GM23338 (cell line): ENCODE measurements at regions not wholly inside any gene's neighbourhood (a gene's known extent, or its start where the extent isn't known, plus 50 kb on each side); places are given as distances from the start of the nearest gene placed in this dataset.
A peak's percentile ranks its signal among the peaks of the same experiment; 100 is the strongest.

Experiments
- ATAC-seq: fragments of 200-7000 bp; cut with Tn5 transposase; 3 replicates; pipeline ENCODE4 v1.9.1; 2020
- DNase-seq: peaks from one replicate; pipeline ENCODE4 v3.0.0-alpha.2; 2015; ENCODE audit warnings: low spot score
- H2AFZ ChIP-seq: fragments of 200-600 bp; sonication (generic); 2 replicates; pipeline ENCODE4 v1.8.0; 2016; ENCODE audit warnings: antibody characterized with exemption, mild to moderate bottlenecking, moderate library complexity
- H3F3A ChIP-seq: fragments of 200-600 bp; sonication (generic); replicated peaks from 2 replicates; pipeline ENCODE4 v1.8.0; 2017; ENCODE audit warnings: antibody characterized with exemption, mixed run types, low read depth
- H3K27ac ChIP-seq: fragments of 200-600 bp; sonication (generic); 2 replicates; pipeline ENCODE4 v1.6.1; 2016; ENCODE audit warnings: low read depth
- H3K27me3 ChIP-seq: fragments of 200-600 bp; sonication (generic); 2 replicates; pipeline ENCODE4 v1.8.0; 2016; ENCODE audit warnings: mild to moderate bottlenecking, mixed run types, moderate library complexity; ENCODE audit not compliant: insufficient read depth
- H3K36me3 ChIP-seq: fragments of 200-600 bp; sonication (generic); 2 replicates; pipeline ENCODE4 v1.8.0; 2016; ENCODE audit warnings: mild to moderate bottlenecking; ENCODE audit not compliant: insufficient read depth
- H3K4me1 ChIP-seq: fragments of 200-600 bp; sonication (generic); 2 replicates; pipeline ENCODE4 v1.8.0; 2016; ENCODE audit warnings: mild to moderate bottlenecking, moderate library complexity; ENCODE audit not compliant: insufficient read depth
- H3K4me2 ChIP-seq: fragments of 200-600 bp; sonication (generic); 2 replicates; pipeline ENCODE4 v1.7.1; 2017; ENCODE audit warnings: mixed run types
- H3K4me3 ChIP-seq: fragments of 200-600 bp; sonication (generic); 2 replicates; pipeline ENCODE4 v1.6.1; 2016; ENCODE audit warnings: mixed run types
- H3K79me2 ChIP-seq: fragments of 200-600 bp; sonication (generic); replicated peaks from 2 replicates; pipeline ENCODE4 v1.8.0; 2017; ENCODE audit warnings: mild to moderate bottlenecking; ENCODE audit not compliant: insufficient read depth
- H3K9me2 ChIP-seq: fragments of 200-600 bp; sonication (generic); 2 replicates; pipeline ENCODE4 v1.8.0; 2017; ENCODE audit not compliant: insufficient read depth
- H4K20me1 ChIP-seq: fragments of 200-600 bp; sonication (generic); replicated peaks from 2 replicates; pipeline ENCODE4 v1.8.0; 2017; ENCODE audit warnings: mild to moderate bottlenecking; ENCODE audit not compliant: insufficient read depth
- H3K27ac Mint-ChIP-seq: 2 replicates; pipeline ENCODE4 v1.8.0; 2020; ENCODE audit warnings: inconsistent platforms, mild to moderate bottlenecking, moderate library complexity, mixed read lengths
- H3K27me3 Mint-ChIP-seq: 3 replicates; pipeline ENCODE4 v1.8.0; 2022; ENCODE audit warnings: low read depth, mild to moderate bottlenecking, moderate library complexity, mixed read lengths, inconsistent platforms; ENCODE audit not compliant: insufficient read depth, poor library complexity
- H3K36me3 Mint-ChIP-seq: 3 replicates; pipeline ENCODE4 v1.8.0; 2021; ENCODE audit warnings: low read depth, mild to moderate bottlenecking, inconsistent platforms, moderate library complexity, mixed read lengths
- H3K4me1 Mint-ChIP-seq: 3 replicates; pipeline ENCODE4 v1.8.0; 2020; ENCODE audit warnings: mild to moderate bottlenecking, inconsistent platforms, mixed read lengths
- H3K4me3 Mint-ChIP-seq: 3 replicates; pipeline ENCODE4 v1.8.0; 2021; ENCODE audit warnings: moderate library complexity, mild to moderate bottlenecking, inconsistent platforms, mixed read lengths
- H3K9me3 Mint-ChIP-seq: 3 replicates; pipeline ENCODE4 v1.8.0; 2020; ENCODE audit warnings: moderate library complexity, mild to moderate bottlenecking, inconsistent platforms, mixed read lengths
- EZH2 ChIP-seq: fragments of 200-600 bp; sonication (generic); IDR thresholded peaks from one replicate; pipeline ENCODE4 v1.8.0; 2017; ENCODE audit warnings: antibody characterized with exemption, mild to moderate bottlenecking, low read depth; ENCODE audit not compliant: unreplicated experiment
- JUNB ChIP-seq: IDR thresholded peaks from one replicate; pipeline ENCODE4 v1.6.1; 2016; ENCODE audit warnings: antibody characterized with exemption; ENCODE audit not compliant: unreplicated experiment
- STAT1 ChIP-seq: IDR thresholded peaks from one replicate; pipeline ENCODE4 v1.6.1; 2016; ENCODE audit warnings: antibody characterized with exemption; ENCODE audit not compliant: unreplicated experiment
- TF ChIP-seq, protein P1 (sequence below): fragments of 250-450 bp; sonication (Bioruptor Pico); IDR thresholded peaks from 2 replicates; pipeline ENCODE4 v1.5.0; 2020; ENCODE audit warnings: mild to moderate bottlenecking, moderate library complexity

DNA sequence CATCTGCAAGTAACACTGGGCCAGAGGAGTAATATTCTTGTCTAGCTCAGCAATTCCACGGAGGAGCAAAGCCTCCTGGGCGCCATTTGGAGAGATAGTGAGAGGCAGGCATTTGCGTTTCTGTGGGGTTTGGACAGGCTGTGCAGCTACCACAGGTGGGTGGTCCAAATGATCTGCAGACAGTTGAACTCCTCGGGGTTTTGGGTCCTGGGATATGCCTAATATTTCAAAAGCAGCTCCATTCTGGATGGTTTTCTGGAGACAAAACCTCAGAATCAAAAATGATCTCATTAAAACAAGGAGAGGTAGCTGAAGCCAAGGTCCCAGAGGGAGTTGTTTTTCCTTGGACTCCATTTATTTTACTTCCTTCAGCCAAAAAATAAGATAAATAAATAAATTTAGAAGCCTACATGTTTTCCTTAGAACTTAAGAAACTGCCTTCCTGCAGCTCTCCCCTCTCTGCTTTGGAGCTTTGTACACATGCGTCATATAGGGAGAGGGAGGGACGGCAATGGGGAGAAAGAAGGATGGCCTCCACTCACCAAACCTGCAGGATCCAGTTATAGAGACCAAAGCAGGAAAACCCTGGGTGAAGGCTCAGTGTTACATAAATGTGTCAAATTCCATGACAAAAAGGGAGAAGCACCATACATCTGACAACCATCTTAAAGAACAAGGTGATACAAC is 227.3 kb upstream of the DAAM1 start:
- peaks cover 5% of the 10 kb centered on the region; the same call in 2 of the 3 replicates for H3K9me3 Mint-ChIP-seq
- H3K27me3 ChIP-seq = no peaks in the 10 kb centered on the region
- DNase-seq = no peak
- peaks cover 20% of the 10 kb centered on the region for H3K4me1 Mint-ChIP-seq
- peak overlapping the region; percentile 49; the same call in 1 of the 2 replicates for H3K27ac Mint-ChIP-seq
- peaks cover 2% of the 10 kb centered on the region for H3K27me3 Mint-ChIP-seq
- 0 out of 2 replicates have a peak, but pooled peaks cover 5% of the 10 kb centered on the region for H3K9me2 ChIP-seq
- H3K4me3 Mint-ChIP-seq = no peak overlapping the region
- H3K4me3 ChIP-seq = no peak overlapping the region
- no peaks in the 10 kb centered on the region for H4K20me1 ChIP-seq
- no peak for ATAC-seq
- peaks cover 7% of the 10 kb centered on the region for H3K4me1 ChIP-seq
- no peaks in the 10 kb centered on the region for H3K36me3 Mint-ChIP-seq
- no peak overlapping the region for H3K4me2 ChIP-seq
- no peaks in the 10 kb centered on the region for H3K79me2 ChIP-seq
- H3K27ac ChIP-seq = no peak overlapping the region
- no peak for TF ChIP-seq JUNB
- TF ChIP-seq, protein P1, sequence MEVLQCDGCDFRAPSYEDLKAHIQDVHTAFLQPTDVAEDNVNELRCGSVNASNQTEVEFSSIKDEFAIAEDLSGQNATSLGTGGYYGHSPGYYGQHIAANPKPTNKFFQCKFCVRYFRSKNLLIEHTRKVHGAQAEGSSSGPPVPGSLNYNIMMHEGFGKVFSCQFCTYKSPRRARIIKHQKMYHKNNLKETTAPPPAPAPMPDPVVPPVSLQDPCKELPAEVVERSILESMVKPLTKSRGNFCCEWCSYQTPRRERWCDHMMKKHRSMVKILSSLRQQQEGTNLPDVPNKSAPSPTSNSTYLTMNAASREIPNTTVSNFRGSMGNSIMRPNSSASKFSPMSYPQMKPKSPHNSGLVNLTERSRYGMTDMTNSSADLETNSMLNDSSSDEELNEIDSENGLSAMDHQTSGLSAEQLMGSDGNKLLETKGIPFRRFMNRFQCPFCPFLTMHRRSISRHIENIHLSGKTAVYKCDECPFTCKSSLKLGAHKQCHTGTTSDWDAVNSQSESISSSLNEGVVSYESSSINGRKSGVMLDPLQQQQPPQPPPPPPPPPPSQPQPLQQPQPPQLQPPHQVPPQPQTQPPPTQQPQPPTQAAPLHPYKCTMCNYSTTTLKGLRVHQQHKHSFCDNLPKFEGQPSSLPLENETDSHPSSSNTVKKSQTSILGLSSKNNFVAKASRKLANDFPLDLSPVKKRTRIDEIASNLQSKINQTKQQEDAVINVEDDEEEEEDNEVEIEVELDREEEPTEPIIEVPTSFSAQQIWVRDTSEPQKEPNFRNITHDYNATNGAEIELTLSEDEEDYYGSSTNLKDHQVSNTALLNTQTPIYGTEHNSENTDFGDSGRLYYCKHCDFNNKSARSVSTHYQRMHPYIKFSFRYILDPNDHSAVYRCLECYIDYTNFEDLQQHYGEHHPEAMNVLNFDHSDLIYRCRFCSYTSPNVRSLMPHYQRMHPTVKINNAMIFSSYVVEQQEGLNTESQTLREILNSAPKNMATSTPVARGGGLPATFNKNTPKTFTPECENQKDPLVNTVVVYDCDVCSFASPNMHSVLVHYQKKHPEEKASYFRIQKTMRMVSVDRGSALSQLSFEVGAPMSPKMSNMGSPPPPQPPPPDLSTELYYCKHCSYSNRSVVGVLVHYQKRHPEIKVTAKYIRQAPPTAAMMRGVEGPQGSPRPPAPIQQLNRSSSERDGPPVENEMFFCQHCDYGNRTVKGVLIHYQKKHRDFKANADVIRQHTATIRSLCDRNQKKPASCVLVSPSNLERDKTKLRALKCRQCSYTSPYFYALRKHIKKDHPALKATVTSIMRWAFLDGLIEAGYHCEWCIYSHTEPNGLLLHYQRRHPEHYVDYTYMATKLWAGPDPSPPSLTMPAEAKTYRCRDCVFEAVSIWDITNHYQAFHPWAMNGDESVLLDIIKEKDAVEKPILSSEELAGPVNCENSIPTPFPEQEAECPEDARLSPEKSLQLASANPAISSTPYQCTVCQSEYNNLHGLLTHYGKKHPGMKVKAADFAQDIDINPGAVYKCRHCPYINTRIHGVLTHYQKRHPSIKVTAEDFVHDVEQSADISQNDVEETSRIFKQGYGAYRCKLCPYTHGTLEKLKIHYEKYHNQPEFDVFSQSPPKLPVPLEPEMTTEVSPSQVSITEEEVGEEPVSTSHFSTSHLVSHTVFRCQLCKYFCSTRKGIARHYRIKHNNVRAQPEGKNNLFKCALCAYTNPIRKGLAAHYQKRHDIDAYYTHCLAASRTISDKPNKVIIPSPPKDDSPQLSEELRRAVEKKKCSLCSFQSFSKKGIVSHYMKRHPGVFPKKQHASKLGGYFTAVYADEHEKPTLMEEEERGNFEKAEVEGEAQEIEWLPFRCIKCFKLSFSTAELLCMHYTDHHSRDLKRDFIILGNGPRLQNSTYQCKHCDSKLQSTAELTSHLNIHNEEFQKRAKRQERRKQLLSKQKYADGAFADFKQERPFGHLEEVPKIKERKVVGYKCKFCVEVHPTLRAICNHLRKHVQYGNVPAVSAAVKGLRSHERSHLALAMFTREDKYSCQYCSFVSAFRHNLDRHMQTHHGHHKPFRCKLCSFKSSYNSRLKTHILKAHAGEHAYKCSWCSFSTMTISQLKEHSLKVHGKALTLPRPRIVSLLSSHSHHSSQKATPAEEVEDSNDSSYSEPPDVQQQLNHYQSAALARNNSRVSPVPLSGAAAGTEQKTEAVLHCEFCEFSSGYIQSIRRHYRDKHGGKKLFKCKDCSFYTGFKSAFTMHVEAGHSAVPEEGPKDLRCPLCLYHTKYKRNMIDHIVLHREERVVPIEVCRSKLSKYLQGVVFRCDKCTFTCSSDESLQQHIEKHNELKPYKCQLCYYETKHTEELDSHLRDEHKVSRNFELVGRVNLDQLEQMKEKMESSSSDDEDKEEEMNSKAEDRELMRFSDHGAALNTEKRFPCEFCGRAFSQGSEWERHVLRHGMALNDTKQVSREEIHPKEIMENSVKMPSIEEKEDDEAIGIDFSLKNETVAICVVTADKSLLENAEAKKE = no peak
- no peaks in the 10 kb centered on the region for H3F3A ChIP-seq
- H3K36me3 ChIP-seq = no peaks in the 10 kb centered on the region
- H2AFZ ChIP-seq = no peak overlapping the region

DNA sequence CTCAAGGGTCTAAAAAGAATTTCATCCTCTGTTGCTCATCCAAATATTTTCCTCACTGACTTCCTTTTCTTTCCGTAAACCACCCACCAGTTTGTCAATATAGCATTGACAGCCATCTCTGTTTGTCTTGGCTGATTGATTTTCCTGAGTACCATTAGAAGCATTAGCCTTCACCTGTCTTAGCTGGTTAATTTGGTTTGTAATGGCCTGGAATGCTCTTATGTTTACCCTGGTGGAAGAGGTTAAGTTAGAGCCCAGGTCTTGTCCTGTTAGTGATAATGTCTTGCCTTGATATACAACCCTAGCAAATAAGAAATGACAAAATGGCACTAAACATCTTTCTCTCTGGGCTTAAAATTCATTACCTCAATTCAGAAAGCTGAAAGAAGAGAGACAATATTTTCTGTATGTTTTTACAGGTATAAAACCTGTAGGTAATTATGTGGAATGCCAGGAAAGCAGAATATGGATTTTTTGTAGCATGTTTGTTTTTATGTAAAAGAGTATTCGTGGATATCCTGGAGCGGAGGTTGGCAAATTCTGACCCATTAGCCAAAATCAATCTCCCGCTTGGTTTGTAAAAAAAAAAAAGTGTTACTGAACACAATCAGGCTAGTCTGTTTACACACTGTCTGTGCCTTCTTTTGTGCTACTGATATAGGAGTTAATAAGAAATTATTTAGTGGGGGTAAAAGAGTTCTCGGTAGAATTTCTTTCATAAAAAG is 224.4 kb upstream of the DAAM1 start:
- Histone ChIP-seq H3K9me2 (no peaks in the 10 kb centered on the region), H3K79me2 (no peaks in the 10 kb centered on the region), H4K20me1 (no peaks in the 10 kb centered on the region), H3K4me1 (peaks cover 7% of the 10 kb centered on the region), H3K4me3 (no peak overlapping the region), H3K36me3 (no peaks in the 10 kb centered on the region), H3F3A (no peaks in the 10 kb centered on the region), H2AFZ (no peak overlapping the region), H3K27me3 (no peaks in the 10 kb centered on the region), H3K27ac (no peak overlapping the region), H3K4me2 (no peak overlapping the region)
- Mint-ChIP-seq H3K36me3 (no peaks in the 10 kb centered on the region), H3K4me1 (peaks cover 15% of the 10 kb centered on the region; the same call in 2 of the 3 replicates), H3K27ac (no peak overlapping the region), H3K27me3 (no peaks in the 10 kb centered on the region), H3K4me3 (no peak overlapping the region), H3K9me3 (no peaks in the 10 kb centered on the region)
- ATAC-seq (peak; percentile 34; the same call in 2 of the 3 replicates), DNase-seq (no peak)
- no peak for TF ChIP-seq STAT1
- TF ChIP-seq, protein P1 = no peak
- no peak for TF ChIP-seq EZH2
- no peak for TF ChIP-seq JUNB
